ENCODE measurements at regions not wholly inside any gene's neighbourhood (a gene's known extent, or its start where the extent isn't known, plus 50 kb on each side); places are given as distances from the start of the nearest gene placed in this dataset.
A peak's percentile ranks its signal among the peaks of the same experiment; 100 is the strongest.
"Not testable (repeated sequence)": the region's sequence is repeated elsewhere in the genome, so short reads cannot be mapped to it uniquely, and the experiment has no call there.

DNA sequence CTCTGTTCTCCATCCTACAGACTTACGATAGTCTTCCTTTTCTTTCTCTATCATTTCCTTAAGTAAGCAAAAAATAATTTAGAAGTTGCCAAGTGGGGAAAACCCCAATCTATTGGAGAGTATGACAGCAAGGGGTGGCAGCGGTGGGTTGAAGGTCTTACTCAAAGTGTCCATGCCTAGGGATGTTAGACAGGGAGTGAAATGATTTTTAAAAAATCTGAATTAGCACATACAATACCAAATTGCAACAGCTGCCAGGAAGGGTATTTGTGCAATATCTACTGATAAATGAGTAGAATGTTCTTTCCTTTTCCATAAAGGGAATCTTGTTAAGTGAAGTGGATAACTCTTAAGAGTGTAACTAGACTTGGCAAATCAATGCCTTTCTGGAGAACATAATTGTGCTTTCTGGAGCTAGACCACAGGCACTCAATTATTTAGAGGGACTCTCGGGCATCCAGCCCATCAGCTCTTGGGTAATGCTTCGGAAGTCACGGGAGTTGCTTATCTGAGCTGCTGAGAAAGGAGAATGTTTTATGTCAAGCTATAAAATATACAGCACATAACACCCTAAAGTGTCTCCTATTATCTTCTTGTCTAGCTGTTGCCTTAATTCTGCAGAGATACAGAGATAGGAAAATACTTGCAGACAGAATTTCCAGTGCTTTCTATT lies 151.5 kb downstream of the KCNJ2 start:
- no peak for DNase-seq (ENCODE audit: low spot score)

DNA sequence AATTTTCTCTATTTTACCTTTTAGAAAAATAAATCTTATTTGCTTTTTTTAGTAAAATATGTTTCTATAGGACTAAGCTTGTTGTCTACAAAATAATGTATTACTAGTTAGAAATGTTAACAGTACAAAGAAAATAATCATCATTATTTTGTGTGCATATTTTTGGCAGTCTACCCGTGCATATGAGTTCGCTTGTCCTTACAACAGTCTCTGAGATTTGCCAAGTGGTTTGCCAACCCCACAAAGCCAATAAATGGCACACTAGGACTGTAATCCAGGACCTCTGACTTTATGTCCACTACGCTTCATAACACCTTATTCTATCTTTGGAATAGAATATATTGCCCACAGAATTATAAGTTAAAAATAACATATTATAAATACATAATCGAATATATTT lies 152.0 kb downstream of the KCNJ2 start:
- DNase-seq (ENCODE audit: low spot score) = no peak

DNA sequence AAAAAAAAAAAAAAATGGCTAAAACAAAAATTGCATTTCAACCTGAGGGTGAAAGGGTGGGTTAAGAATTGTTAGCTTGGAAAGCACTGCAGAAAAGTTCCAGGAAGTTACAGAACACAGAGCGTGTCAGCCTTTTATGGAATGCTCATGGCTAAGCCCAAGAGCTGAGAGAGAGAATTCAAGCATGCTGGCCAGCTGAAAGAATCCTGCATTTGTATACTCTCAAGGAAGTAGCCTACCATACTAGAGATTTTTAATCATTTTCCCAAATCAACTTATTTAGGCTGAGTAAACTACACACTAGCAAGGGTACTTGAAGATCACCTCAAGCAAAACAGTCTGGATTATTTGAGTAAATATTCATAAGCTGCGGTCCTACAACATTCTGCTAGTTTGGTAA lies 153.9 kb downstream of the KCNJ2 start:
- no peak for DNase-seq (ENCODE audit: low spot score)

- DNase-seq (ENCODE audit: low spot score) = no peak
These were observed 154.7 kb downstream of the KCNJ2 start for GRCh38 chr17:70324031-70324430.

DNA sequence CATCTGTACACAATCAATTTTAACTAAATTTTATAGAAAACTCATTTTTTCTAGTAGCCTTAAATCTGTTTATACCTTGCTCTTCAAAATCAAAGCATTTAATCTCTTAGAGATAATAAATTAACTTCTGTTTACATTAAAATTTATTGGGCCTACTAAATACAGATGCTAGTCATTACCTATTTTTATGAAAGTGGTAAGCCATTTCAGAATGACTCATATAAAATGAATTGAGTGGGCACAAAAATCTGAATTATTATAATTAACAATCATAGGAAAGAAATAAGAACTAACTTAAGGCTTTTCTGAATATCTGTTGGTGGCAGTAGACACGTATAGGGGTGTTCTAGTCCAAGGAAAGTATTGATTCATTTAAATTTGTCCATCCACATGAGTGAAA lies 157.9 kb downstream of the KCNJ2 start:
- no peak for DNase-seq (ENCODE audit: low spot score)

DNA sequence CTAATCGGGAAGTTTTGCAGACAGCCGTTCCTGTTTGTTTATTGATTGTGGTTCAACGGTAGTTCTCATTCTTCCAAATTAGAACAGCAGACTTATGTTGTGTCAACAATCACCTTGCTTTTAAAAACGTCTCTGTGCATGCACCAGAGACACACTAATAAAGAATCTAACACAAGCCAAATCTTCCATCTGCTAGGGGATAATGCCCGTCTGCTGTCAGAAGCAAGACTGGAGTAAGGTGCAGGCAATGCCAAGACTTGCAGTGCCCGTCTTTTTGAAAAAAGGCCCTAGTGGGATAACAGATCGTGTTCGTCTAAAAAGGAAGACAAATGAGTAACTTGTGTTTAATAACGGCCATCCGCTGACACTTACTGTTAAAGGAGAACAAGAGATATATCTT lies 158.4 kb downstream of the KCNJ2 start:
- DNase-seq (ENCODE audit: low spot score) = no peak

GRCh38 chr17:70329721-70330120 lies 160.4 kb downstream of the KCNJ2 start:
- DNase-seq (ENCODE audit: low spot score) = no peak

GRCh38 chr17:70331066-70331465 lies 161.7 kb downstream of the KCNJ2 start:
- DNase-seq (ENCODE audit: low spot score) = not testable (repeated sequence)

DNA sequence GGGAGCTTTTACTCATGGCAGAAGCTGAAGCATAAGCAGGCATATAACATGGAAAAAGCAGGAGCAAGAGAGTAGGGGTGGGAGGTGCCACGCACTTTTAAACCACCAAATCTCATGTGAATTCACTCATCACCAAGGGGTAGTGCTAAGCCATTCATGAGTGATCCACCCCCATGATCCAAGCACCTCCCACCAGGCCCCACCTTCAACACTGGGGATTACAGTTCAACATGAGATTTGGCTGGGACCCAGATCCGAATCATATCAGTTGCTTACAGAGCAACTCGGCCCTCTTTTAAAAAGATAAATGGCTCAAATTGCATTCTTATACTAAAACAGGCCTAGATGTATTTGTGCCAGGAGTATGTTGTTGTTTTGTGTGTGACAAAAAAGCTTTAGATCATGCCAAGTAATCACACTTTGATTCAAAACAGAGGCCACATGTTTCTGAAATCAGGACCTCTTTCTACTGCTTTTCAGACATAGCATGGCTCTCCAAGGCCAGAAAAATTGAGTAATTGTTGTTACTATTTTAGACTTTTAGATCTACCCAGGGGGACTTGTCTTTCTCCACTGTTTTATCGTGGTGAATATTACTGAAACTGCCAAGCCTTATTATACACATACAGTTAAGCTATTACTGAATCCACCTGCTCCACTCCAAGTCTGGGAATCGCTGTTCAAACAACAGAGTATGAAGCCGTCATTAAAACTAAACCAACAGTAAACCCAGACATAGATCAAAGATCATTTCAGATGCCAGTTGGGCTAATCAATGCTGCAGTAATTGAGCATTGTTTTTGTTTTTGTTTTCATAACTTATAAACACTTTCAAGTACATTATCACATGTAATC lies 163.3 kb downstream of the KCNJ2 start:
- DNase-seq (ENCODE audit: low spot score) = no peak

- no peak for DNase-seq (ENCODE audit: low spot score)
These were observed 167.1 kb downstream of the KCNJ2 start for GRCh38 chr17:70336411-70336810.

- no peak for DNase-seq (ENCODE audit: low spot score)
These were observed 169.6 kb downstream of the KCNJ2 start for GRCh38 chr17:70338946-70339354.

DNA sequence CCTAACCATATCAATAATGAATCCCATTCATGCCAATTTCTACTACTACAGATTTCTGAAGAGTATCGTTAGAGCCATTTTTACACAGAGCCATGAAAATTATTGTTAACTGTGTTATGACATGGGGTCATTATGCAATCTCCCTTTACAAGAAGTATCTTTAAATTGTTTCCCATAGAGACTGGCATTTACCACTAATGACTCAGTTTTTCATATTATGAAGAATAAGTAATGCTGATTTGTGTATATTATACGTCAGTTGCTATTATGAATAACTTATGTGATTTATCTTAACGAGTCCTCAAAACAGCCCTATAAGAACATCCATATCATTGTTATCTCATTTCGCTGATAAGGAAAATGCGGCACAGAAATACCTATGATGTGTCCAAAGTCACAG lies 173.8 kb downstream of the KCNJ2 start:
- no peak for DNase-seq (ENCODE audit: low spot score)

DNA sequence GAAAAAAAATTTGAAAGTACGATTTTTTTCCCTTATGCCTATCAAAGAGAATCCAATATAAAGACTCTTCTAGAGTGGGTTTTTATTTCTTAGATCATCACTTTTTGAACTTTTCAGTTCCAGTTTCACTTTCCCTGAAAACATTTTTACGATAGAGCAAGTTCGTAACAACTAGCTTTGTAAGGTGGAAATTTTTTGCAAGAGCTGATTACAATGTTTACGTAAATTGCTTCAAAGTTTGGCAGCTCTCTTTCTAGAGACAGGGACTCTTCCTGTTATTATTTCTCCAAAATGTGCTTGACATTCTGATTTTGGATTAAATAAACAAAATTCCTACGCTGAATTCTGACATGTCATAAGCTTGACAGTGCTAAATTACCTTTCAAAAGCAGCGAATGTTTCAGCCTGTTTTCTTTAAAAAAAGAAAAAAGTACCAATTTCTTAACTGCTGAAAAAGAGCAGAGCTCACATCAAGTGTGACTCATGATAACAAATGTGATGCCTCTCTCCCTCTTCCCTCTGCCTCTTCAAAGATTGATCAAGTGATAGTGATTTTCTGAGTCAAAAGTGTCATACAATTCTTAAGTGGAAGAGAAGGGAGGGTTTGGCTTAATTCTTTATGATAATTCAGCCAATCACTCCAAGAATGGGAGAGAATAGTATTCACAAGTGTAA lies 175.2 kb downstream of the KCNJ2 start:
- DNase-seq (ENCODE audit: low spot score) = peak; percentile 7

GRCh38 chr17:70345061-70345460 lies 175.7 kb downstream of the KCNJ2 start:
- DNase-seq (ENCODE audit: low spot score) = no peak

- DNase-seq (ENCODE audit: low spot score) = no peak
These were observed 183.5 kb downstream of the KCNJ2 start for GRCh38 chr17:70352834-70353233.

GRCh38 chr17:70353408-70354092 lies 184.2 kb downstream of the KCNJ2 start:
- DNase-seq (ENCODE audit: low spot score) = no peak

DNA sequence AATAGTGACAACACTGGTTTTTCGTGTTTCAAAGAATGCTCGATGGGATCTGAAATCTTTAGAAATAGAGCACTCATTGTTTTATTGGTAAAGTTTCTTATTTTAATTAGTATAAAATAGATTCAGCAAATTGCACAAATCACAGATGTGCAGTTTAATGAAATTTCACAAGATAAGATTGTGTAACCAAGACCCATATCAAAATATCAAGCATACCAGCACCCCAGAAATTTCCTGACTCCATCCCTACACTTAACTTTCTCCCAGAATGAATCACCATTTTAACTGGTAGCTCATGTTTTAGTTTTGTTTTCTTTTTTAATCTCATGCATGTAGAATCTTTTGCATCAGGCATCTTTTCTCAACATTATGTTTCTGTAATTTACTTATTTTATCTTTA lies 185.9 kb downstream of the KCNJ2 start:
- no peak for DNase-seq (ENCODE audit: low spot score)

GRCh38 chr17:70357190-70357589 lies 187.9 kb downstream of the KCNJ2 start:
- DNase-seq (ENCODE audit: low spot score) = no peak

GRCh38 chr17:70365091-70365583 lies 195.8 kb downstream of the KCNJ2 start:
- peak; percentile 43 for DNase-seq (ENCODE audit: low spot score)

- DNase-seq (ENCODE audit: low spot score) = no peak
These were observed 197.1 kb downstream of the KCNJ2 start for GRCh38 chr17:70366386-70366785.

DNA sequence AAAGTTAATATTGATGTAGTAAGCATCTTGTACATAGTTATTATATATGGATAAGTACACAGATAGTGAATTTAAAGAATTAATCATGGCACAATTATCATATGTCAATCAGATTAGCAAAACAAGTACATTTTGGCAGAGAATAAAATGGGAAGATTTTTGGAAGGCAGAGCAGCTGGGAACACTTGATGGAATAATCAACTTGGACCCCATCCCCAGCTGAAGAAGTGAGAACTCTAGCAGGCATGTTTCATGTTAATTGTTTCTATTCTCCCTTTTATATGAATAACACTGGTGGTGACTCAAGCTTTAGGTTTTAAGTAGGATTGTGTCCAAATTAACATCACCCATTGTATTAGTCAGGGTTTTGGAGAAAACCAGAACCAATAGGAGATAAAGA lies 198.7 kb downstream of the KCNJ2 start:
- no peak for DNase-seq (ENCODE audit: low spot score)

GRCh38 chr17:70369391-70369790 lies 200.1 kb downstream of the KCNJ2 start:
- DNase-seq (ENCODE audit: low spot score) = no peak

All from AG08395 (cell line).